Fibroblast of gingiva (primary cell): ENCODE measurements at regions not wholly inside any gene's neighbourhood (a gene's known extent, or its start where the extent isn't known, plus 50 kb on each side); places are given as distances from the start of the nearest gene placed in this dataset.
"Not testable (repeated sequence)": the region's sequence is repeated elsewhere in the genome, so short reads cannot be mapped to it uniquely, and the experiment has no call there.

Source experiments
- DNase-seq: peaks from one replicate; pipeline ENCODE4 v3.0.0-alpha.2; 2011; ENCODE audit warnings: low read depth

DNA sequence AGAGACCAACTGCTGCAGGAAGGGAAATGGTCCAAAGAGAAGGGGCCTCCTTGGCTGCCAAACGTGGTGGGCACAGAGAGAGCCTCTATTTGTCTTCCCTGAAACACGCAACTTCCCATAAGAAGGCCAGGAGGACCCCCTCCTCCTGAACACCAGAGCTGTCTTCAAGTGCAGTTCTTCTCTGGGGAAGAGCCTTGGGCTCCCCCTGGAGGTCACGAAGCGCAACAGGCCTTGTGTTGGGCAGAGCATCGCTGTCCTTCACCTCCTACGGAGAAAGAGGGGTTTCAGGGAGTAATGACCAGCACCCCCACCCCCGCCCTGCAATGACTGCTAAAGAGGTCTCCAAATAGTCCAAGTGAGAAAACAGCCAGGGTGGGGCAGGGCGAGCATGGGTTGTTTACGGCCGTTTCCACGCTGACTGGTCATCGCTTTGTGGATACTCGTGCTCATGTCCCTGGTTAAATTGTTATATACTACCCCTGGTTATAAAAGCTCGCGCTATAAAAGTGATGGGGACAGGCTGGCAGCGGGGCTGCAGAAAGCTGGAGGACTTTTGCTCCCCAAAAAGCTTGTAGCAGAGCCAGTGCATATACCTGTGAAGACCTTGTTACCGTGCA is 397.5 kb upstream of the ATP10A start:
- DNase-seq = no peak

DNA sequence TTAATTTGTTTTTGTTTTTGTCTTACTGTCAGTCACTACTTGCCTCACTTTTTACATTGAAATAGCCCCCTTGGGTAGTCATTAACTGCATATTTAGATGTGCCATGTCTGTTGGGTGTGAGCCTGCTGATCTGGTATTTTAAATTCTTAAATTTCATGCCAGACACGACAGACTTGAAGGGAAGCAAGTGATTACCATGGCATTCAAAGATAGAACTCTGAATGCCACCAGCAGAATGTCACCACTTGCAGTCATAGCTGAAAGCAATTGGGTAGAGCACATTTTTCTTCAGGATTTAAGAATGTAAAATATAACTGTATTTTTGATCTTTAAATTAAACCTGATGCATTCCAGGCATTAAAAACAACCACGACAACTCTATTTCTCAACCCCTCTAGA is 396.5 kb upstream of the ATP10A start:
- DNase-seq = no peak

DNA sequence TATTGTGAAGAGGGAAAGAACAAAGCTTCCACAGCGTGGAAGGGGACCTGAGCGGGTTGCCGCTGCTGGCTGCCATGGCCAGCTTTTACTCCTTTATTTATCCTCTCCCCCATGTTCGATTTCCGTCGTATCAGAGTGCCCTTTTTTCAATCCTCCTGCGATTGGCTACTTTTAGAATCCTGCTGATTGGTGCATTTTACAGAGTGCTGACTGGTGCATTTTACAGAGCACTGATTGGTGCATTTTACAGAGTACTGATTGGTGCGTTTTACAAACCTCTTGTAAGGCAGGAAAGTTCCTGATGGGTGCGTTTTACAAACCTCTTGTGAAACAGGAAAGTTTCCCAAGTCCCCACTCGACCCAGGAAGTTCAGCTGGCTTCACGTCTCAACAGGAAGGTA is 381.7 kb upstream of the ATP10A start:
- DNase-seq = not testable (repeated sequence)

DNA sequence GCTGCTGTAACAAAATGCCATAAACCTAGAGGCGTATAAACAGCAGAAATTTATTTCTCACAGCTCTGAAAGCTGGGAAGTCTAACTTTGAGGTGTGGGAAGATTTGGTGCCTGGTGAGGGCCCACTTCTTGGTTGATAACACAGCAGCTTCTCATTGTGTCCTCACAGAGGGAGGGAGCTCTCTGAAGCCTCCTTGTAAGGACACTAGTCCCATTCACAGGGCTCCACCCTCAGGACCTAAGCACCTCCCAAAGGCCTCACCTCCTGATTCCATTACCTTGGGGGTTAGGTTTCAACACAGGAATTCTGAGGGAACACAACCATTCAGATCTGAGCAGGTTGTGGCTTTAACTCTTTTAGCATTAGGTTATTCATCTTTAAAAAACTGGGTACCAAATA is 380.3 kb upstream of the ATP10A start:
- no peak for DNase-seq

DNA sequence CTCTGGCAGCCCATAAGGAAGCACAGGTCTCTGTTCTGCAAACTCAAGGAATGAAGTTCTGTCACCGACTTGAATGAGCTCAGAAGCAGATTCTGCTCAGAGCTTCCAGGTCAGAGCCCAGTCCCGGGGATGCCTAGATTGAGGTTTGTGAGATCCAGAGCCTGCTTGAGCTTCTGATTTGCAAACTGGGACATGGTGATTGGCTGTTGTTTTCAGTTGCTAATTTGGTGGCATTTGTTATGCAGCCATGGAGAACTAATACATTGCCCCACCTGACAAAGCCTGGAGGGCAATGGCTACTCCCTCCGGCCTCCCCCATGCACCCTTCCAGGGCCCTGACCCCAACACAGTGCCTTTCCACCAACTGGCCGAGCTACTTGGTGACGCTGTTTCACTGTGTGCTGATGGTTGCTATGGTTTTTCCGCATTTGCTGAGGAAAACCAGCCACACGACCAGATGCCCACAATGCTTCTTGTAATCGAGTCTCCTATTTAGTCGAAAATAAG is 379.5 kb upstream of the ATP10A start:
- no peak for DNase-seq

DNA sequence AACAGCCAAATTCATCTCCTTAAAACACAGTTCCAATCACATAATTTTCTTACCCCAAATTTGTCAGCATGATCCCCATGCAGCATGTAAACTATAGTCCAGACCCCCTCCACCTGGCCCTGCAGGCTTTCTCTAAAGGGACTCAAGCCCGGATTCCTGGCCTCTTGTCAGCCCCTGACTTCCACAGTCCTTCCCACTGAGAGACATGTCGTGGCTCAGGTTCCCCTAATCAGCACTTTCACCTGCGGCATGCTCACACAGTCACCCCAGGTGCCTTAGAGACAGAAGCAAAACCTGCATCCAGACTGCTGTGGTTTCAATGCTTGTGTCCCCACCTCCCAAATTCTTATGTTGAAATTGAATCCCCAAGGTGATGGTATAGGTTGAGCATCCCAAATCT is 372.7 kb upstream of the ATP10A start:
- DNase-seq = no peak

DNA sequence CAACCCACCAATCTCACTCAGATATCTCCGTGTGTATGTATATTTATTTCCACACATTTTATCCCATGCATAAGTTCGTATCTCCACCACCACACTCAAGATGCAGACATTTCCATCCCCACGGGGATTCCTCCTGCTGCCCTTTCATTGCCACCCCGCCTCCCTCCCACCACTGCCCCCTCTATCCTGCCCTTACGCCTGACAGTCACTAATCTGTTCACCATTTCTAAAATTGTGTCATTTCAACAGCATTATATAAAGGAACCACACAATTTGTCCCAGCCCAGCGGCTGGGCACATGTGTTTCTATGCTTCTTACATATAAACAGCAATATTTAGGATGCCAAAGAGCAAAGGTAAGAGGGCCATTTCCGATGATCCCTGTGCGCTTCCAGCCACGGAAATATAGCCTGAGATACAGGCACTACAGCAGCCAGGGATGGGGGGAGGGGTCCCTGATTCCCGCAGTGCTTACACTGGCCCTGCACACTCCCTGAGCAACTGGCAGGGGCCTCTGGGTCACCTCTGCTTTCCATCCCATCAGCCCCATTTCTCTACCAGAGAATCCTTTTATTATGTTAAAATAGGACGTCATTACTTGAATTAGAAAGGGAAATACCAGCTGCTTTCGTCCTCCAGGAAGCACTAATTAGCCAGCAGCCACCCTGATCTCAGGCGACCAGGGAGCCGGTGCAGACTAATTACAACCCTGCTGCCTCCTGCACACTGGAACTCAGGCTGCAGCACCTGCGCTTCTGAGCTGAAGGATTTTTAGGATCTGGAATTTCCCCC is 372.0 kb upstream of the ATP10A start:
- no peak for DNase-seq

DNA sequence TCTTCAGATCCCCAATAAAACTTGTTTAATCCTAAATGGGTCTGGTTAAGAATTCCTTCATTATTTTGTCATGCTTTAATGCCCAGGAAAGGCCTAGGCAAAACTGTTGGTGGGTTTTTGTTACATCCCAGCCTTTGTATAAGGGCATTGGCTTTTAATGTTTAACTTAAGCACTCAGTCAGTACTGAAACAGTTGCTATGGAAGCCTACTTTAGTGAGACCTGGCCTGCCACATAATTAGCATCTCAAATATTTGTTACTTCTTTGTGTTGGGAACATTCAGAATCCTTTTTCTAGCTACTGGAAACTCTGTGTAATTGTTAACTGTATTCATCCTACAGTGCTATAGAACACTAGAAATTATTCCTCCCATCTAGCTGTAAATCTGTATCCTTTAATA is 369.6 kb upstream of the ATP10A start:
- DNase-seq = no peak

DNA sequence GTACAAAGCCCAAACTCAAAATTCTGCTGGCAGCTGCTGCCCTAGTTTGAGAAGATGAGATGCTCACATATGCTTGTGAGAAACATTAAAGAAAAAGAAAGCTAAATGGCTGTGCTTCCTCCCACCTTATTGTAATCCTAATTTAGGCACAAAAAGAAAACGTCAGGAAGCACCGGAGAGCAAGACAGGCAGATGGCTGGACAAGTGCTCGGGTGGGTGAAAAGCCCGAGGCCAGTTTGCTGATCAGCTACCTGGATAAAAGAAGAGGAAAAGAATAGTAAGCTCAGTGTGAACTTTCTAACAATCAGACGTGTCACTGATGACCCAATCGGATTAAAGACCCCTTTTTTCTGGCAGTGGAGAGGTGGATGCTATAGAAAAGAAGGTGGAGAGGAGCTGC is 368.0 kb upstream of the ATP10A start:
- no peak for DNase-seq

DNA sequence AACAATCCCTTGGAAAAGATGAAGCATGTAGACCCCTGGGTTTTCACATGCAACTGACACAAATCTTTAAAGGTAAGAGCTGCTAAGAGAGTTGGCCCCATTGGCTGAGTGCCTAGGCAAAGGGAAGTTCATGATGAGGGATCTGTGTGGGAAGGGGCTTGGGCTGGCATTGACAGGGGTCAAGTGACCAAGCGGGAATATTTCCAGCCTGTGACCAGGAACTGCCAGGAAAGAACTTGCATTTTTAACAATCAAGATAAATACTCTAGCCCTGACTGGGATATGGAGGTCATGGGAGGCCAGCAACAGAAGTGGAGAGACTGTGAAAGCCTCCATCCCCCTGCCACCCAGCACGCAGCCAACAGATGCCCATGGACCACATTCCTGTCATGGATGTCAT is 361.1 kb upstream of the ATP10A start:
- DNase-seq = no peak

DNA sequence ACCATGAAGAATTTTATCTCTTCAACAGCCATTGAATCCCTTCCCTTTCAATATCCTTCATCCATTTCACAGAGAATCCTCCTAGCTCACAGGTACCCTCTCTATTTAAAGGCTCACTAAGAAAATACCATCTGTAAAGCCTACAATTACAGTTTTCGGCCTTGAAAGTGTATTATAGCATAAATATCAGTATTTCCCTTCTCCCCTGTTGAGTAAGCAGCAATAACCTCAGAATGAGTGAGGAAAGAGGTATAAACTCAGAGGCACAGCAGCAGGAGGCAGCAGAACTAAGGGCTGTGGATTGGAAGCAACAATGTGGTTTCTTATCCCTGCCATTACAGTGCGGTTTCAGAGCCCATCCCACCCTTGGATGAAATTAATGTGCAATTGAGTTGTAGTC is 360.6 kb upstream of the ATP10A start:
- DNase-seq = no peak

DNA sequence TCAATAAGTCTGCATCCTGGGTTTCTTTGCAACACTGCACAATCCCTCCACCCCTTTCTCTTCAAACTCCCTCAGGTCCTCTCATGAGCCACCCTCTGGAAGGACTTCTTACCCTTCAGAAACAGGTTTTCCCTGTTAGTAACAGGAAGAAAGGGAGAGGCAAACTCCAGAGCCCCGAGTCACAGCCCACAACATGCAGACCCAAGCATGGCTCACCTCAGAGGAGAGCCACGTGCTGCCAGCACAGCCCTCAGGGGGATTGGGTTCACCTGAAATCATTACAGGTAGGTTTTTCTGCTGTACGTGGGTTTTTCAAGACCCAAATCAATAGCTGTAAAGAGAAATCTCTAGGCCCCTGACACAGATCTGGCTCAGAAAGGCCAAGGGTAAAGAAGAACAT is 359.7 kb upstream of the ATP10A start:
- DNase-seq = no peak

DNA sequence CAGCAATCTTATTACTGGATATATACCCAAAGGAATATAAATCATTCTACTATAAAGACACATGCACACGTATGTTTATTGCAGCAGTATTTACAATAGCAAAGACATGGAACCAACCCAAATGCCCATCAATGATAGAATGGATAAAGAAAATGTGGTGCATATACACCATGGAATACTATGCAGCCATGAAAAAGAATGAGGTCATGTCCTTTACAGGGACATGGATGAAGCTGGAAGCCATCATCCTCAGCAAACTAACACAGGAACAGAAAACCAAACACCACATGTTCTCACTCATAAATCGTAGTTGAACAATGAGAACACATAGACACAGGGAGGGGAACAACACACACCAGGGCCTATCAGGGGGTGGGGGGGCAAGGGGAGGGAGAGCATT is 353.9 kb upstream of the ATP10A start:
- not testable (repeated sequence) for DNase-seq

DNA sequence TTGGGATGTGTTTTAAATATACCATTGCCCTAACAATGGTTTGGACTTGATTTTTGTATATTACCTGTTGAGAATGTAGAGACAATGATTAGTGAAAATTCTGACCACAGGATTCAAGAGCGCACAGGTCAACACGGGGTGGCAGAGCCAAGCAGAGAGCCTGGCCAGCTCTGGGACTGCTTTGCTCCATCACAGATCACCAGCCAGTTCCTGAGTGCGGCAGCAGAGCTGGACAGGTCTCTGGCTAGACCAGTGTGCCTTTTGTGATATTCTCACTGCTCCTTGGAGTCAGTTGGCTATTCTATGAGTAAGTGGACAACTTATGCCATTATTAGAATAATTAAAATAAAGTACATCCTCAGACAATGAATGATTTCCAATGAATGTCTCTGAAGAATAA is 351.2 kb upstream of the ATP10A start:
- DNase-seq = no peak

DNA sequence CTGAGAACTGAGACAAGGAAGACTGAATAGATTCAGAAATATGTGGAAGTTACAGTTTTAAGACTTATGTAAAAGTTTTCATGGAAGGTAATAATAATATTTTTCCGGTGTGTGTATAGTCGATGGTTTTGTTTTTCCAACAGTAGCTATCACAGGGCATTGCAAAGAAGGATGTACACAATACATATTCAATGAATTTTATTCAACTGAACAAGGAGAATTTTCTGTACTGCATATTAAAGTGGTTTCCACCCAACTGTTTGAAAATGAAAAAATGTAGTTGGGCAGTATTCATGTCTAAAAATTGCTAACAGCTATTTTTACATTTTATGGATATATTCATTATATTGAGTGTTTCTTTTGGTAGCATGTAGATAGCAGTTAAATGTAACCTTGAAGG is 350.3 kb upstream of the ATP10A start:
- DNase-seq = no peak

DNA sequence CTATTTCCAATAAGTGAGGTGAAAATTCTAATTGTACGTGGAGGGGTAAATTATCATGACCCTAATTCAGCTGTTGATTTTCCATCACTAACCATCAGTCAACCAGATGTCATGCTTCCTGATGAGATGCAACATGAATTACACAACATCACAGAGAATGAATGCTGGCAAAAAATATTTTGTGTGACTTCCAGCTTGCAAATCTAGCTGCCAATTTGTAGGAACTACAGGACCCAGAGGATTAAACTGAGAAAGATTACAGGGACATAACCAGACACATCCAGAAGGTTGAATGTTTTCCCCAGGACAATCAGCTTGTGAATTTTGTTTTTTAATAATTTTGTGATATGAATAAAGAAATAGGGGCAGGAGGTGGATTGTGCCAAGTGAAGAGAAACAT is 349.0 kb upstream of the ATP10A start:
- no peak for DNase-seq

DNA sequence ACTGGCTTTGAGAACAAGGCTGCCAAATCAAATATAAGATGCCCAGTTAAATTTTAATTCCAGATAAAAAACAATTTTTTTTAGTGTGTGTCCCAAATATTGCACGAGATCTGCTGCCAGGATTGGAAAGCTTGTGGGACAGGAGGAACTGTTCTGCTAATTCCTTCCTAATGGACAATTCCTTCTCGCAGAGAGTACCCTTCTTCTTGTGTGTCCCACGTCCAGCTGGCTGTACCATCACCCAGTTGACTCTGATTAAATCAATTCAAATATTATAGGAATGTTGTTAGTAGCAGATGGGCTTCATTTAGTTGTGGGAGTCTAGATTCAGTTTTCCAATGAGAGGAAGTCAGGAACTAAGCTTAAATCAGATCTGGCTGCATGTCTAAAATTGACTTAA is 347.9 kb upstream of the ATP10A start:
- no peak for DNase-seq

DNA sequence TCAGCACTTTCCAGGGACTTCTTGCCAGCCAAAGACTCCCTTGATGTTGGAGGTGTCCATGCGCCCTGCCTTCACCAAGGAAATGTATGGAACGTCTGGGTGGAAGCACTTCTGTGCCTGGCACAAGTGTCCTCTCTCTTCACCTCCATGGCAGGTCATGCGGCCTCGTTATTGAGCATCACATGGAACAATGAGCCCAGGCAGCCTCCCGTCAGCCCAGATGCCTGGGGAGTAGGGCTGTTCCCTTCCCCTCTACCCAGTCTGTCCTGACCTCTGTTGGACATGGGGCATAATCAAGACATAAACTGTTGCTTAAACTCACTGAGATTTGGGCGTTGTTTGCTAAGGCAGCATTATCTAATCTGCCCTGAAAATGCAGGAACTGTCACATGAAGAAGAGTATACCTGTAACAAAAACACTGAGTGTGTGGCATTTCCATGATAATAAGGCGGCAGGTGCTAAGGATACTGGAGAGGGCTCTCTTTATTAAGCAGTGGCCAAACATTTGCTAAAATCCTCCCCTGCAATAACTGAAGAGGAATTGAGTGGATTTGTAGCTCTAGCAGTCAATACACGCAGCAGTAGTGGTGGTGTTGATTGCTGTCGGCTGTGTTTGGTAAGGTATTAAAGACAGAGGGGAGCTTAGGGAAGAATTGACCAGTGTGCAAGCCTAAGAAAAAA is 338.2 kb upstream of the ATP10A start:
- DNase-seq = no peak

DNA sequence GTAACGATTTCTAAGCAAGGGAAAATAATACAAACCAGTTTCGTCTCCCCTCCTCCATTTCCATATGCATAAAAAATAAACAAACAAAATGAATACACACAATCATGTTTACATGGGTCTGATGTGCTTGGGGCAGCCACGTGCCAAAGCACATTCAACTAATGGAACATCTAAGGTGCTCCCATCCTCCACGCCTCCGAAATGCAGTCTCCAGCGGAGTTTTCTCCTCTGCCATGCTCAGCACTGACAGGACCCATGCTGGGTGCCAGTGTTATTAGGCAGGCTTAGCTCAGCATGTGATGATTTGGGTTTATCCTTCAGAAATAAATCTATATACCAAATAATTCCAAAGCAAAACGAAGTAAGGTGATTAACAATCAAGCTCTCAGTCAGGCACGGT is 337.3 kb upstream of the ATP10A start:
- no peak for DNase-seq

DNA sequence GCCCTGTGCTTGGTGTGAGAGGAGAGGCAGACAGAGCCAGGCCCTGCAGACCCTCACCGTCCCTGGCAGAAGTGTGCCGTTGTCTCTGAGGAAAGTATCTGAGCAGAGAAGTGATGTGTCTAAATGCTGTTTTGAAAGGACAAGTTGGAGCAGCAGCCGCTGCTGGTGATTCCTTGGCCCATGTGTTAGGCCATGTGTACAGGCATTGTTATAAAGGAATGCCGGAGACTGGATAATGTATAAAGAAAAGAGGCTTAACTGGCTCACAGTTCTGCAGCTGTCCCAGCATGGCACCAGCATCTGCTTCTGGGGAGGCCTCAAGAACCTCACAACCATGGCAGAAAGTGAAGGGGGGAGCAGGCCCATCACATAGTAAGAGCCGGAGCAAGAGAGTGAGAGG is 334.6 kb upstream of the ATP10A start:
- DNase-seq = no peak

DNA sequence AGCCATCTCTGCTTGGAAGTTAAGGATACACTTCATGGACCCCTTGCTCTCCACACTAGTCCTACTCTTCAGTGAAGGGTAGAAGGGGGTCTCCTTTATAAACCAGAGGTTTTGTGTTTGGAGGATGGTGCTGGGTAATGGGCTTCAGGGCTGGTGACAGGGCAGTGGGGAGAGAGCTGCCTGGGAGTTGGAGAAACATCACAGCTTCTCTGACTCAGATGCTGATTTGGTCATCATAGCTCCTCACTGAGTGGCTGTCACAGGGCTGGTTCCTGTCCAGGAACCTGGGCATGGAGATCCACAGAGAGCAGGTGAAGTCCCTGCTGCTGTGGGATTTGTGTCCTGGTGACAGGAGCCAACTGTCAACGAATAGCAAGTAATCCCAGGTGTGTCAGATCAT is 333.9 kb upstream of the ATP10A start:
- DNase-seq = no peak

DNA sequence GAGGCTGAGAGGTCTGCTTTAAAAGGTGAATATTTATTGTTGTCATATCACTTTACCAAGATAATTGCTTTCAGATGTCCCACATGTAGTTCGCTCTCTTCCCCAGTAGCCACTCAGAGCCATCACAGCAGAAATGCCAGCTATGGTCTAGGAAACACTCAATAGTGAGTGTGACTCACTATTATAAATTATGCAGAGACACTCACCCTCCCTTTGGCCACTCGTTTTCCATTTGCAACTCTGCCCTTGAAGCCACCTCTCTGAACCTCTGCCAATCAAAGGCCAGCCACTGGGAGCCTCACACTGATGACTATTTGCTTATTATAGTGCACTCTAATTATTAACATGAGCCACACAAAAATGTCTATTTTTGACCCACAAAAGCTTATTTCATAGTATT is 328.1 kb upstream of the ATP10A start:
- no peak for DNase-seq

DNA sequence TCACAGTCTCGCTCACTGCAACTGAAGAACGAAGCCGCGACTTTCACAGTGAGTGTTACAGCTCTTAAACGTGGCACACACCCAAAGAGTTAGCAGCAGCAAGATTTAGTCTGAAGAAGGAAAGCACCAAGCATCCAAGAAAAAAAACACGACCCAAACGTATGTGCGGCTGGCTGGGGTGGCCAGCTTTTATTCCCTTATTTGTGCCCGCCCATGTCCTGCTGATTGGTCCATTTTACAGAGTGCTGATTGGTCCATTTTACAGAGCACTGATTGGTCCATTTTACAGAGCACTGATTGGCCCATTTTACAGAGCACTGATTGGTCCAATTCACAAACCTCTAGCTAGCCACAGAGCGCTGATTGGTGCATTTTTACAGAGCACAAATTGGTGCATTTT is 323.0 kb upstream of the ATP10A start:
- DNase-seq = not testable (repeated sequence)
